GM19238 (cell line): ENCODE measurements at regions not wholly inside any gene's neighbourhood (a gene's known extent, or its start where the extent isn't known, plus 50 kb on each side); places are given as distances from the start of the nearest gene placed in this dataset.
"Not testable (repeated sequence)": the region's sequence is repeated elsewhere in the genome, so short reads cannot be mapped to it uniquely, and the experiment has no call there.

Experiments
- DNase-seq: peaks from one replicate; pipeline ENCODE4 v3.0.0; 2011; ENCODE audit warnings: low spot score; ENCODE audit not compliant: insufficient read length

- no peak for DNase-seq
Observed at GRCh38 chr5:147075187-147075586, 159.6 kb upstream of the STK32A start.

GRCh38 chr5:147080391-147080790 lies 154.4 kb upstream of the STK32A start:
- no peak for DNase-seq

GRCh38 chr5:147081311-147081764 lies 153.5 kb upstream of the STK32A start:
- no peak for DNase-seq

DNA sequence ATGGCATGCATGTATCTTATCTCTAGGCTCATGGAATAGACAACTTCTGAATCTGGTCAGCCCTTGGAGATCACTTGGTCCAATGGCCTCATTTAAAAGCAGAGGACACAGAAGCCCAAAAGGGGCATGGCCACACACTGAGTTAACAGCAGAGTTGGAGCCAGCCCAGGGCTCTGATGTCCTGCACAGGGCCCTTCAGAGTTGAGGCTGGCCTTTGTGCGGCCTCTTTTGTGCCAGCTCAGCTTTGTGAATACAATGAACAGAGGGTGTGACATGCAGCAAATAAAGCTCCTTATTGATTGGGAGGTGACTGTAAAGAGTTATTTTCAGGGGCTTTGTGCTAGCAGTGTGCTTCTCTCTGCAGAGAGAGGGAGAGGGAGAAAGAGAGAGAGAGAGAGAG lies 150.1 kb upstream of the STK32A start:
- DNase-seq = no peak

GRCh38 chr5:147085409-147085808 lies 149.4 kb upstream of the STK32A start:
- DNase-seq = no peak

DNA sequence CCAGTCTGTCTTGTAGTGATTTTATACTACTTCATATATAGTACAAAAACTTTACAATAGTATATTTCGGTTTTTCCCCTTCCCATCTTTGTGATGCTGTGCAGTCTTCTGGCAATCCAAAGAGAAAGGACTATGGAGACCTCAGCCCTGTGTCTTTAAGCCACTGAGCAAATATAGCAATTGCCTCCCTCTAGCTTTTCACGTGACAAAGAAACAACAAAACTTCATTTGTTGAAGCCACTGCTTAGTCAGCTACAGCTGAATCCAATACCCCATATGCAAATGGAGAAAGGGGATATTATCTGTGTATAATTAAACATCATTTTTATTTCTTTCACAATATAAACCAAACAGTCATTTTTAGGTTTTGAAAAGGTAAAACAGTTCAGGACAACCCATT lies 142.8 kb upstream of the STK32A start:
- no peak for DNase-seq

DNA sequence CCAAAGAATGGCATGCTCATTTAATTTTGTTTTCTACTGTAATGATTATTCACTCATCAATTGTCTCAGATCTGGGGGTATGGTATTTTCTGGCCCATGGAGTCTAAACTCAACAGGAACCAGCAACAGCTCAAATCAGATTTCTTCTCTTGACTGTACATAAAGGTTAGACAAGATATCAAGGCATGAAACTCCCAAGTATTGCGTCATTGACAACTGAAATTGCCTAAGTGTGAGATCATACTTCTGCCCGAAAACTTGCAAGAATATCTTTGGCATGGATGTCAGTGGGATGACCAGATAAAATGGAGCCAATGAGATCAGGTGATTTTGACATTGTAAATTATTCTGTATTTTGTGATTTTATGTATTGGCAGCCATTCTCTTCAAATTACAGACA lies 141.7 kb upstream of the STK32A start:
- no peak for DNase-seq

- DNase-seq = no peak
Observed at GRCh38 chr5:147095740-147096139, 139.1 kb upstream of the STK32A start.

DNA sequence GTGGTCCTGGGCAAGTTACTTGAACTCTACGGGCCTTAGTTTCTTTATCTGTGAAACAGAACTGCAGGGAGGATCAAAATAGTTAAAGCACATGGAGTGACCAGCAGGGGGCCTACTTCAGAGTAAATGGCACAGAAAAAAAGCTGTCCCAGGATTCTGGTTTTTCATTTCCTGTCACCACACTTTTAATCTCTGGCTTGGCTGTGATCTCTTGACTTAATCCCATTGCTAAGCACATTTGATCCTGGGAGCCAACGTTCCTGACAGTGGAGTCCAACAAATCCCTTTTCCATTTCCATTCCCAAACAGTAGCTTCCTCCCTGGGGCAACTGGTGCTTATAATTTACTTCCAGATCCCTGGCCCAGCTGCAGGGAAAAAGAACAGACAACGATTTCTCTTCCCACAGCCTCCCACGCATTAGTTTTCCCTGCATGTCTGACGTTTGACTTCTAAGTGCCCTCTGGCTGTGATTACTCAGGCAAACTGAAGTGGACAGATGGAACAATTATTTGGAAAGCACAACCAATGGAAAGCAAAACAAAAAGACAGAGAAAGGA lies 136.5 kb upstream of the STK32A start:
- DNase-seq = peak; percentile 3

GRCh38 chr5:147101659-147102369 lies 133.0 kb upstream of the STK32A start:
- no peak for DNase-seq

DNA sequence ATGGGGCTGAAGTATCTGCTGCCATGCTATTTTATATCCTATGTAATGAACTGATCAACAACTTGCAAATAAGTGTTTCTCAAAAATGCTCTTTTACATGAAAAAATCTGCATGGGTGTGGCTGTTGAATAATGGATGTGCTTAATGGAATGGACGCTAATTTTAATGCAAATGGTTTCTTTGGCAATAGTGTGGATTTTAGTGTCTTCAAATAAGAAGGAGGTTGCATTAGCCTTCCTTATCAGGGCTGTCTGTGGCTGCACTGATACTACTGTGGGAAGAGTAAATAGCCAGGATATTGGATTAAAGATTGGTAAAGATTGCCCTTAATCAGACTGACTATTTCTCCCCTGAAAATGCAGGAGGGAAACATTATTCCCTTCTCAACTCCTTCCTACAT lies 121.9 kb upstream of the STK32A start:
- DNase-seq = no peak

DNA sequence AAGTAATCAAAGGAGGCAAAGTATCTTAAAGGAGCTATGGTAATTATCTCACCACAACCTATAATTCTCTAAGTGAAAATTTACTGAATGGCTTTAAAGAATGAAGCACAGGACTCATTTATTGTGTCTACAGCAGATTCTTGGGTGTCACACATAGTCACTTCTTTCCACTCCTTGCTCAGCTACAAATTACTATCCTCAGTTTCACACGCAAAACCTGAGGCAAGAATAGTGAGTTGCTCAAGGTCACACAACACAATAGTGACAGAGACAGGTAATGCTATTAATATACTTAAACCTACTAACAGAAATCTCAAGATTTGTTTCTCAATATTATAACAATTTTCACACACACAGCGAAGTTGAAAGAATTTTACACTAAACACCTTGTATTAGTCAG lies 120.9 kb upstream of the STK32A start:
- DNase-seq = no peak

- DNase-seq = not testable (repeated sequence)
Observed at GRCh38 chr5:147139759-147140158, 95.1 kb upstream of the STK32A start.

DNA sequence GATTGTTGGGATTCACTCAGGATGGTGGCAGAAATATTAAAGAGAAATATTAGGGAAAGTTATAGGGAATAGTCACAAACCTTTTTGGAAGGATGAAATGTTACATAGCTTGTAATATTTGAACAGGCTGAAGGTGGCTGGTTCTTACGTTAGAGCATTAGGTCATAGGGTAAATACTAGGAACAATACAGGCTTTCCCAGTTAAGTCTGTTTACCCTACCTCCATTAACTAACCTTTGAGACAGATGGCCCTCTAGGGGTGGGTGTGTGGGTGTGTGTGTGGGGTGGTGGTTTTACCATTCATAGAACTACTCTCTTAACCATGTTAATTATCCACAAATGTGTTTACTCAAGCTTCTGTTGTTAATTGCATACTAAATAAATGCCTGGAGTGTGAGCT lies 94.3 kb upstream of the STK32A start:
- DNase-seq = no peak

GRCh38 chr5:147141580-147141979 lies 93.2 kb upstream of the STK32A start:
- DNase-seq = not testable (repeated sequence)

DNA sequence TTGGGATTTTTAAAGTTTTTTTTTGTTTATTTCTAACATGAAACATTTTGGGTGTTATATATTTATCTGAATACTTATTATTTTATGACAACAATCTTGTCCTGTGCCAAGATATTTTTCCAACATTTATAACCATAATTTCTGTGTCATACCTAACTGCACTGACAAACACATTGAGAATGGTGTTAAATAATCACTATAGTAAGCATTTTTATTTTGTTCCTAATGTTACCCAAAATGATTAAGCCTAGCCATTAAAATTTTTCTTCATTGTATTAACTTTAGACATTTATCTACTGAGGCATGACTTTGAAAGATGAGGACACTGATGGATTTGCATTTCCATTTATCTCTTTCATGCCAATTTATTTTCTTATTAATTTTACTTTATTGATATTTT lies 91.6 kb upstream of the STK32A start:
- no peak for DNase-seq

DNA sequence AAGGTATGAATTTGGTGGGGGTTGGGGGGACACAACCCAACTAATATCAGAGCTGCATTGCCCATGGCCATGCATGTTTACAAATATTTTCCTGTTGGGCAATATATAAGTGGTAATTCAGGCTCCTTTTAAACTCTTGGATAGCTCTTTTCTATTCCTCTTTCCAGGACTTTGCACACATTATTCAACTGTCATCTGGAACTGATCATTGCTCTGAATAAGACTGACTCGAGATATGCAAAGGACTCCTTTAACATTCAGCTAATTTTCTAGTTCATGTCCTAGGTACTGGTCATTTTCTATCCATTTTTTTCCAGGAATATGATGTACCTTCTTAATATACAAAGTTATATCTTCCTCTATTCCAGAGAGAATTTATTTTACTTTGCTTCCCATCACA lies 89.5 kb upstream of the STK32A start:
- DNase-seq = no peak

GRCh38 chr5:147148715-147149114 lies 86.1 kb upstream of the STK32A start:
- no peak for DNase-seq

DNA sequence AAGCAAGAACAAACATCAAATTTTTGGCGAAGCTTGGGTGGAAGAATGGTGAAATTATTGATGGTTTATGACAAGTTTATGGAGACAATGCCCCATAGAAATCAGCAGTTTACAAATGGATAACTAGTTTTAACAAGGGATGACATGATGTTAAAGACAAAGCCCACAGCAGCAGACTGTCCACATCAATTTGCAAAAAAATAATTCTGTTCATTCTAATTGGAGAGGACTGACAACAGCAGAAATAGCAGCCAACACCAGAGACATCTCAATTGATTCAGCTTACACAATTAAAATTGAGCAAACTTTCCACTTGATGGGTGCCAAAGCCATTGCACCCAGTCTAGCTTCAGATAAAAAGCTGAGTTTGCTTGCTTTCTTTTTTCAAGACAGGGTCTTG lies 82.7 kb upstream of the STK32A start:
- no peak for DNase-seq

DNA sequence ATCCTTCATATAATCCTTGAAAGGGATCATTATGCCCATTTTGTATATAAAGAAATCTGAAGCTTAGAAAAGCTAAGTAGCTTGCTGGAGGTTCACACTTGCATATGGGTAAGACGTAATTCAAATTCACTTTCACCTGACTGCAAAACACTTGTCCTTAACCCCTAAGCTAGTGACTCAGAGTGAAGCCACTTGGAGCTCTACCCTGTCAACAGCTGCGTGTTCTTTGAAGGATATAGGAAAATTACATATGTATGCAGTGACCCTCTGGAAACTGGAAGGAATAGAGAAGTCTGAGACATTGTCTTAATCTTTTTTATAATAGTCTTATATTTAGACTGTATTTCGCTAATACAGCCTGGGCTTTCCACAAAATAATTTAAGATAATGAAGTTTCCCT lies 80.0 kb upstream of the STK32A start:
- DNase-seq = no peak

GRCh38 chr5:147156012-147156411 lies 78.8 kb upstream of the STK32A start:
- no peak for DNase-seq

DNA sequence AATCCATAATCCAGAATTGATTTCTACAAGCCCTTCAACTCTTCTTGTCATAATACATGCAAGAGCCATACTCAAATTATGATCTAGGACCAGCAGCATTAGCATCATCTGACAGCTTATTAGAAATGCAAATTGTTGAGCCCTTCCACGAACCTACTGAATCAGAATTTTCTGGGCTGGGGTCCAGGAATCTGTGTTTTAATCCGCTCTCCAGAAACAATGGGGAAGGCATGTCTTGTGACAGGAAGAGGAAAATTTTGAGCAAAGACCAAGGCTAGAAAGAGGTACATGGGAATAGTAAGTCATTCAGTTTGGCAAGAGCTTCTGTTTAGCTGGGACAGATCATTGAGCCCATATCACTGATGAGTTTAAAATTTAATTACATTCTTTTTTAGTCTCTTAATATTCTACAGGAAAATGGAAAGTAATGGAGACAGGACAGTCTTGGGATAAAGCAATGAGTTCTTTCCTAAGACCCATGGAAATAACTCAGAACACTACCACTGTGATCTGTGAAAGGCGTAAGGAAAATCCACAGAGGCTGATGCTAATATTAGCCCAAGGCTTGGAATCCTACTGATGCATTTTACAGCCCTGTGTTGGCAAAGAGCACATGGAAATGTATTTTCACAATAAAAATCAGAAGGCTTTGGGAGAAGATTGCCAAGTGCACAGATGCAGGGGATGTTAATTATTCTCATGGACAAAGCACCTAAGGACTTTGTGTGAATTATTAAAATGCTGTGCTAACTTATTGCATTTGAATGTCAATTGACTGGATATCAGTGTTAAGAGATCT lies 73.7 kb upstream of the STK32A start:
- DNase-seq = no peak

- DNase-seq = no peak
Observed at GRCh38 chr5:147162740-147163139, 72.1 kb upstream of the STK32A start.
